HG03045 (cell line): ENCODE measurements at regions not wholly inside any gene's neighbourhood (a gene's known extent, or its start where the extent isn't known, plus 50 kb on each side); places are given as distances from the start of the nearest gene placed in this dataset.
"Not testable (repeated sequence)": the region's sequence is repeated elsewhere in the genome, so short reads cannot be mapped to it uniquely, and the experiment has no call there.

Source experiments
- ATAC-seq: cut with Tn5 transposase; IDR thresholded peaks from one replicate; pipeline ENCODE4 v1.9.1; 2021; ENCODE audit warnings: mild to moderate bottlenecking, moderate library complexity; ENCODE audit not compliant: unreplicated experiment

GRCh38 chr14:106396999-106397398 is 870.6 kb downstream of the TMEM121 start:
- no peak for ATAC-seq

DNA sequence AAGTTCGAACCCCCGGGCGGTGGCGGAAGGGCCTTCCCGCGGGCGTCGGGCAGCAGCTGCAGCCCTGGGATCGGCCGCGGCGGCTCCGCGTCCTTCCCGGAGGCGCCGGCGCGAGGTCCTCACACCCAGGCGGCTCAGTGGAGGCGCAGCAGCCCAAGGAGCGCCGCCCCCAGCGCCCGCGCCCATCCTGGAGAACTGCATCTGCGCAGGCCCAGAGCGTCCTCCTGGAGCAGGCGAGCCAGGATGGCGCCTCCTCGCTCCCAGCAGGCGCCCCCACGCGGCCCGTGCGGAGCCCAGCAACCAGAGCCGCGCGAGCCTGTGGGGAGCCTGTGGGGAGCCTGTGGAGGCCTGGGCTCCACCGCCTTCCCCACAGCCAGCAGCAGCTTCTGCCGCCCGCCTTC is 872.5 kb downstream of the TMEM121 start:
- ATAC-seq = not testable (repeated sequence)

DNA sequence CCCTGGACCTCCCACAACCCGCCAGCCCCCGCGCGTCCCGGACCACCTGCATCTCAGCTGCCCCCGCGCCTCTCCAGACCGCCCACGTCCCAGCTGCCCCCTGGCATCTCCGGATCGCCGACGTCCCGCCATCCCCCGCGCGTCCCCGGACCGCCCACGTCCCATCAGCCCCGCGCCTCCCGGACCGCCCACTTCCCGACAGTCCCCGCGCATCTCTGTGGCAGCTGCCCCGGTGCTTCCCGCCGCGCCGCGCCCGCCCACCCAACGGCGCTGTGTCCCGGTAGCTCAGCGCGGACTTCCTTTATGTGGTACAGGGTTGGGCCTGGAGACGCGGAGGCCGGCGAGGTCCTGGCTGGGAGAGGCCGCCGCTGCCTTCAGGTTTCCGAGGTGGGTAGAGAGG is 874.9 kb downstream of the TMEM121 start:
- ATAC-seq = not testable (repeated sequence)

- not testable (repeated sequence) for ATAC-seq
Observed at GRCh38 chr14:106410229-106410628, 883.8 kb downstream of the TMEM121 start.

- no peak for ATAC-seq
Observed at GRCh38 chr14:106414464-106414863, 888.1 kb downstream of the TMEM121 start.

GRCh38 chr14:106417224-106418049 is 891.1 kb downstream of the TMEM121 start:
- no peak for ATAC-seq

GRCh38 chr14:106419376-106419965 is 893.1 kb downstream of the TMEM121 start:
- no peak for ATAC-seq

DNA sequence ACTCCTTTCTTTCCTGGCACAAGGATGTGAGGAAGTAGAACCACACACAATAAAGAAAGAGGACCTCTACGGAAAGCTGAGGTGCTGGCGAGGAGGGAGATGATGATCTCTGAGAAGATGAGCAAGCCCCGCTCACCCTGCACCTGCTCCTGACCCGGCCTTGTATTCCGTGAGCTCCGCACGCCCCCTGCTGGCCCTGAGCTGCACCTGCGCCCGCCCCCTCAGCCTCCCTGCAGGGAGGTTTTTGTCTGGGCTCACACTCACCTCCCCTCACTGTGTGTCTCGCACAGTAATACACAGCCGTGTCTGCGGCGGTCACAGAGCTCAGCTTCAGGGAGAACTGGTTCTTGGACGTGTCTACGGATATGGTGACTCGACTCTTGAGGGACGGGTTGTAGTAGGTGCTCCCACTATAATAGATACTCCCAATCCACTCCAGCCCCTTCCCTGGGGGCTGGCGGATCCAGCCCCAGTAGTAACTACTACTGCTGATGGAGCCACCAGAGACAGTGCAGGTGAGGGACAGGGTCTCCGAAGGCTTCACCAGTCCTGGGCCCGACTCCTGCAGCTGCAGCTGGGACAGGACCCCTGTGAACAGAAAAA is 895.1 kb downstream of the TMEM121 start:
- ATAC-seq = not testable (repeated sequence)

DNA sequence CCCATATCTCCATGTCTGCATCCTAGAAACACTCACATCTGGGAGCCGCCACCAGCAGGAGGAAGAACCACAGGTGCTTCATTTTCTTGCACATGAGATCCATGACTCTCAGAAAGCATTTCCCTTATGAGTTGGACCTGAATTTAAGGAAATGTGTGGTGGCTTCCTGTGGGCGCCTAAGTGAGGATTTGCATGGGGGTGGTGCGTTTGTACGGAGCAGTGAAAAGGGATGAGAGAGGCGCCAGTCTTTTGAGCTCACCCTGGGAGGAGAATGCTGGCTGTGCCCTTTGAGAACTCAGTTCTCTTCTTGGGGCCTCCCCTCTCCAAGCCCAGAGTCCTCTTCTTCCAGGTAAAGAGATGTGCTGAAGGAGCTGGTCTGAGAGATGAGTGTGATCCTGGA is 895.7 kb downstream of the TMEM121 start:
- no peak for ATAC-seq

- ATAC-seq = not testable (repeated sequence)
Observed at GRCh38 chr14:106425150-106425549, 898.8 kb downstream of the TMEM121 start.

DNA sequence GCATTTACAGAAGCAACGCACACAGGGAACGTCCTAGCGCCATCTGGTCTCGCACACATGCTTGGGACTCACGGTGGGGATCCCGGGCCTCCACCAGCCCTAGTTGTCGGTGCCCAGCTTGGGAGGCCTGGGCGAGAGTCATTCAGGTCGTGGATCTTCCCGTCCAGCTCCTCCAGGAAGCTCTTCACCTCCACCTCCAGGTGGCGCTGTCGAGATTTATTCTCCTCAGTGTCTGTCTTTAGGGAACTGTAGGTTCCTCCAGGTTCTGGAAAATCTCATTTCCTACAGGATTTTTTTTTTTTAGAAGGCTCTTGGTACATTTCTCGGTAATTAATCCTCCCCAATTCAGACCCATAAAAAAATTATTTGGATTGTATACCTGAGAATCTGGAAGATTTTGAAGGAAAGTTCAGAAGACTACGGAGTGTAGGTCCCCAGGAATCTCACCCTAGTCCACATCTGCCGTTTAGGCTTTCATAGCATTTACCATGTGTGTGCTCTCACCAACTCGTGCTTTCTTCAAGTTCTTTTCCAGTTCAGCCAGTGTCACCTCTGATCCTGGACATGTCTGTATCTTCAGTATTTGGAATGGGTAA is 910.0 kb downstream of the TMEM121 start:
- no peak for ATAC-seq

DNA sequence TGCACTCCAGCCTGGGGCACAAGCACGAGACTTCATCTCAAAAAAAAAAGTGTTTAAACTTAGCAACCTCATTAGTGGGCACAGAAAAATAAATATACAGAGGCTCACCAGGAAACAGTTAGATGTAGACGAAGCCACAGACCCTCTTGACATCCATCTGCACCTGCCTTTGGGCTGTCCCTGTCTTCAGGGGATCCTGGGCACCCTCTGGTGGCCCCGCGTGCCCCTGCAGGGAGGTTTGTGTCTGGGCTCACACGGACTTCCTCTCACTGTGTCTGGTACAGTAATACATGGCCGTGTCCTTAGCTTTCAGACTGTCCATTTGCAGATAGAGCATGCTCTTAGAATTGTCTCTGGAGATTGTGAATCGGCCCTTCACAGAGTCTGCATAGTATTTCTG is 916.5 kb downstream of the TMEM121 start:
- ATAC-seq = no peak

- ATAC-seq = no peak
Observed at GRCh38 chr14:106455026-106455425, 928.6 kb downstream of the TMEM121 start.

DNA sequence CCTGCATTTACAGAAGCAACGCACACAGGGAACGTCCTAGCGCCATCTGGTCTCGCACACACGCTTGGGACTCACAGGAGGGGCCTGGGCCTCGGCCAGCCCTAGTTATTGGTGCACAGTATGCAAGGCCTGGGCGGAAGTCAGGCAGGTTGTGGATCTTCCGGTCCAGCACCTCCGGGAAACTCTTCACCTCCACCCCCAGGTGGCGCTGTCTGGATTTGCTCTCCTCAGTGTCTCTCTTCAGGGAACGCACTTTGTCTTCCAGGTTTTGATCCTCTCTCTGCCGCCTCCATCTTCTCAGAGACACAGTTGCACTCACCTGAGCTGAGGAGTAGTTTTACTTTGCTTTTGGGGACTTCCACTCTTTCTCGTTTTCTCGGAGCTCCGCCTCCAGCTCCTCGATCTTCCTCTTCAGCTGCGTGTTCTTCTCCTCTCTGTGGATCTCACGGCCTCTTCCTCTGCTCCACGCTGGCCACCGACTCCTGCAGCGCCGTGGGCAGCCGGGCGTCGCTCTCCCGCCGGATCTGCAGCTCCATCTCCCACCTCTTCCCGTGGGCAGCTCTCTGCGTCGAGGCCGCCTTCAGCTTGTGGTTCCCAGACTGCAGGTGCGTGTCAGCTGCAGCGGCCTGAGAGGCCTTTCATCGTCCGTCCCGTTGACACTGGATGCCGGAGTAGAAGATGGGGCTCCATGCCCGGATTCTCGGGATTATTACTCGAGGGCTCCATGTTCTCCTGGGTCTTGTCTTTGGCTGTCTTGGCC is 933.8 kb downstream of the TMEM121 start:
- ATAC-seq = no peak

GRCh38 chr14:106460916-106461315 is 934.5 kb downstream of the TMEM121 start:
- no peak for ATAC-seq

DNA sequence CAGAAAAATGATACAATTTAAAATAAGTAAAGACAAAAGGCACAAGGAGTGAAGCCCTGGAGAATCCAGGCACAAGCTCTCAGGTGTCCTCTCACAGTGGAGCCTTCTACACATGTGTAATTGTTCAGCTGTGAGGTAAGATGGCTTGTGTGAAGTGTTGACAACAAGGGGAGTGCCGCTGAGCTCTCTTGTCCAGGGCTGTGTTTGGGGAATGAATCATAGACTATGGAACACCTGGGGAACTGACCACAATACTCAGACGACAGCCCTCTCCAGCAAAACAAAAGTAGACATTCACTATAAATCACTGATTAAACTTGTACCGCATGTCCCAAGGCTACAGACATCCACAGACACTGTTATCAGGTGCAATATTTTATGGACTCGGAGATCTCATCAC is 940.1 kb downstream of the TMEM121 start:
- ATAC-seq = not testable (repeated sequence)

GRCh38 chr14:106468869-106469268 is 942.5 kb downstream of the TMEM121 start:
- not testable (repeated sequence) for ATAC-seq

- not testable (repeated sequence) for ATAC-seq
Observed at GRCh38 chr14:106470028-106470427, 943.6 kb downstream of the TMEM121 start.

GRCh38 chr14:106474261-106475028 is 948.1 kb downstream of the TMEM121 start:
- ATAC-seq = not testable (repeated sequence)

DNA sequence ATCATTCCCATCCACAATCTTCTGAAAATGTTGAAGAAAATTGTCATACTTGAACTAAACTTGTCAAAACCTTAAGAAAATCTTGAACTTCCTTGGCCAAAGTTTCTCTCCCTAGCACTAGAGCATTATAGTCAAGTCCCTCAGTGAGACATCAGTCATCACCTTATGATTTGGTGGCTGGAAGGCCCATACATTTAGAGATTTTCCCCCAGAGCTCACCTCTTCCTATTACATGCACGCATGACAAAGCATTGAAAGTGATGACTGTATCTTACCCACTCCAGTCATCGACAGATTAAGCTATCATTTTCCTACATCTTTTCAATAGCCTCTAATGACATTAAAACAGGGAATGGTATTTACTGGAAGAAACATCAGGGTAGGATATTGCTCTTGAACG is 948.8 kb downstream of the TMEM121 start:
- ATAC-seq = not testable (repeated sequence)
